Upper lobe of left lung (tissue), 6 donors: ENCODE measurements at regions not wholly inside any gene's neighbourhood (a gene's known extent, or its start where the extent isn't known, plus 50 kb on each side); places are given as distances from the start of the nearest gene placed in this dataset.
A peak's percentile ranks its signal among the peaks of the same experiment; 100 is the strongest.

Source experiments
- ATAC-seq, 2 donors: fragments of 200-7000 bp; cut with Tn5 transposase; one replicate each; pipeline ENCODE4 v1.9.1; 2022; ENCODE audit warnings: mild to moderate bottlenecking in 2 of 2, moderate library complexity in 2 of 2; ENCODE audit not compliant: low FRiP score in 2 of 2
- DNase-seq, 2 donors: peaks; one replicate each; pipeline ENCODE4 v3.0.0-alpha.2; 2019 to 2020
- H3K27ac ChIP-seq, 4 donors: fragments of 200-600 bp; sonication (generic); one replicate each; pipeline ENCODE4 v1.5.1; 2016 to 2019
- H3K27me3 ChIP-seq, 4 donors: fragments of 200-600 bp; sonication (generic); one replicate each; pipeline ENCODE4 v1.5.1; 2017 to 2019
- H3K36me3 ChIP-seq, 4 donors: fragments of 200-600 bp; sonication (generic); one replicate each; pipeline ENCODE4 v1.5.1; 2016 to 2019
- H3K4me1 ChIP-seq, 4 donors: fragments of 200-600 bp; sonication (generic); one replicate each; pipeline ENCODE4 v1.5.1; 2018 to 2019
- H3K4me3 ChIP-seq, 4 donors: fragments of 200-600 bp; sonication (generic); one replicate each; pipeline ENCODE4 v1.5.1; 2017 to 2019; ENCODE audit warnings: mild to moderate bottlenecking in 2 of 4, moderate library complexity in 1 of 4
- H3K9me3 ChIP-seq, 4 donors: fragments of 200-600 bp; sonication (generic); one replicate each; pipeline ENCODE4 v1.5.1; 2018 to 2019
- EP300 ChIP-seq, 4 donors: sonication (generic); formaldehyde crosslinking; IDR thresholded peaks; one replicate each; pipeline ENCODE4 v1.5.1; 2017; ENCODE audit warnings: antibody characterized with exemption in 4 of 4, control low read depth in 2 of 4
- POLR2A ChIP-seq, 4 donors: fragments of 450-650 bp; IDR thresholded peaks; one replicate each; pipeline ENCODE4 v1.5.1; 2016 to 2017; ENCODE audit warnings: antibody characterized with exemption in 4 of 4, mild to moderate bottlenecking in 2 of 4
- POLR2AphosphoS5 ChIP-seq, 2 donors: sonication (generic); formaldehyde crosslinking; IDR thresholded peaks; one replicate each; pipeline ENCODE4 v1.5.1; 2017; ENCODE audit warnings: antibody characterized with exemption in 2 of 2
- WGBS, 2 donors: methylation state at CpG; one replicate each; pipeline ENCODE4 v1.1.5; 2017 to 2018; 5-methylcytosine and 5-hydroxymethylcytosine counted together
- TF ChIP-seq, protein P1 (sequence below), 6 experiments: fragments of 450-650 bp in 4 of 6; fragments of 200-600 bp in 2 of 6; sonication (generic) in 2 of 6; IDR thresholded peaks; one replicate each; pipeline ENCODE4 v1.5.1; 2016 to 2019; ENCODE audit warnings: antibody characterized with exemption in 6 of 6
- donor health status: DM: no; HTN: no; CAD: no; lungs with moderate emphysema.
- donor health status: DM: no; HTN: yes; CAD: no; lungs with severe emphysema.

DNA sequence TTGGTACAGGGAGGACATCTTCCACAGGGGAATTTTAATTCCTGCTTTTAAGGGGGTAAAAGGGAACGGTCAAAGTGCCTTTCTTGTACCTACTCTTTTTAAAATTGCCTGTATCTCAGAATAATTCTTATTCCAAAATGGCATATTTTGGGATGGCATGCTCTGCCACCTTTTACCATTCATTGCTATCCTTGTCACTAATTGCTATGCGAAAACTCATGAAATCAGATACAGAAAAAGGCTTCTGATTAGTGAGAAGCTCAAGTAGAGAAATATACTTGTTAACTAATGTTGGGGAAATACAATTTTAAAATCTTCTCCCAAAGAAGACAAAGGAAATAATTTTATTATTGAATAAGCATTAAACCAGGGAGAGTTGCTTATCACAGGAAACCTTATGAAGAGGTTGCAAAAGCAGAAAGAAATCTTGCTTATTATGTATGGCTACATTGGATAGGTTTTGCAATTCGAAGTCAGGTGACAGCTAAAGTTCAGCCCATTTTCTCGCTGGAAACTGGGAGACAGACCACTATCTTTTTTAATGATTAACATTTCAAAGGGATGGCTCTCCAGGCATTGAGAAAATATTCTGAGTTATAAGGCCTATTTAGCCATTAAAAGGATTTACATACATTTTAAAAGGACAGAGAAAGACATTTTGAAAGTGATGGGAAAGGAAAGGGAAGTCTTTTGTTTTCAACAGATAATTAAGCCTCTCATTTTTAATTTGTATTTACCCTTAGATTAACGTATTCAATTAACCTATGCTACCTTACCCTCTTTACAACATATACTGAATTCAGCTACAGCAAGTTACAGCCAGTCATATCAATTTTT lies 110.3 kb upstream of the PRSS16 start:
- Histone ChIP-seq H3K4me3 (no peak overlapping the region), H3K27me3 (no peaks in the 10 kb centered on the region), H3K9me3 (no peaks in the 10 kb centered on the region), H3K27ac (no peak overlapping the region), H3K36me3 (no peaks in the 10 kb centered on the region), H3K4me1 (peaks cover 9 to 22% (median 12%) of the 10 kb centered on the region in 4 donors)
- 85 to 90% methylated on average over 5 of the region's 5 CpGs for WGBS, 2 donors
- TF ChIP-seq POLR2AphosphoS5 (IDR thresholded peaks at IDR 0.05) (no peak), EP300 (IDR thresholded peaks at IDR 0.05) (no peak), POLR2A (IDR thresholded peaks at IDR 0.05) (no peak)
- TF ChIP-seq, protein P1, sequence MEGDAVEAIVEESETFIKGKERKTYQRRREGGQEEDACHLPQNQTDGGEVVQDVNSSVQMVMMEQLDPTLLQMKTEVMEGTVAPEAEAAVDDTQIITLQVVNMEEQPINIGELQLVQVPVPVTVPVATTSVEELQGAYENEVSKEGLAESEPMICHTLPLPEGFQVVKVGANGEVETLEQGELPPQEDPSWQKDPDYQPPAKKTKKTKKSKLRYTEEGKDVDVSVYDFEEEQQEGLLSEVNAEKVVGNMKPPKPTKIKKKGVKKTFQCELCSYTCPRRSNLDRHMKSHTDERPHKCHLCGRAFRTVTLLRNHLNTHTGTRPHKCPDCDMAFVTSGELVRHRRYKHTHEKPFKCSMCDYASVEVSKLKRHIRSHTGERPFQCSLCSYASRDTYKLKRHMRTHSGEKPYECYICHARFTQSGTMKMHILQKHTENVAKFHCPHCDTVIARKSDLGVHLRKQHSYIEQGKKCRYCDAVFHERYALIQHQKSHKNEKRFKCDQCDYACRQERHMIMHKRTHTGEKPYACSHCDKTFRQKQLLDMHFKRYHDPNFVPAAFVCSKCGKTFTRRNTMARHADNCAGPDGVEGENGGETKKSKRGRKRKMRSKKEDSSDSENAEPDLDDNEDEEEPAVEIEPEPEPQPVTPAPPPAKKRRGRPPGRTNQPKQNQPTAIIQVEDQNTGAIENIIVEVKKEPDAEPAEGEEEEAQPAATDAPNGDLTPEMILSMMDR (IDR thresholded peaks at IDR 0.05): no peak
- ATAC-seq: no peak
- DNase-seq: no peak

- TF ChIP-seq, protein P1 (IDR thresholded peaks at IDR 0.05): no peak
- TF ChIP-seq POLR2A (IDR thresholded peaks at IDR 0.05): no peak
- no peak for TF ChIP-seq POLR2AphosphoS5 (IDR thresholded peaks at IDR 0.05)
- TF ChIP-seq EP300 (IDR thresholded peaks at IDR 0.05): no peak
- ATAC-seq: no peak
- no peak for DNase-seq
- H3K36me3 ChIP-seq: no peaks in the 10 kb centered on the region
- peaks cover 6 to 13% (median 10%) of the 10 kb centered on the region in 4 donors for H3K4me1 ChIP-seq
- 63 to 69% methylated on average over 3 of the region's 3 CpGs for WGBS, 2 donors
- H3K27me3 ChIP-seq: no peaks in the 10 kb centered on the region
- no peaks in the 10 kb centered on the region for H3K9me3 ChIP-seq
- no peak overlapping the region for H3K4me3 ChIP-seq
- peak overlapping the region; percentile 84 to 92 (median 90) for H3K27ac ChIP-seq
Measured at GRCh38 chr6:27138406-27138805, 109.1 kb upstream of the PRSS16 start.

DNA sequence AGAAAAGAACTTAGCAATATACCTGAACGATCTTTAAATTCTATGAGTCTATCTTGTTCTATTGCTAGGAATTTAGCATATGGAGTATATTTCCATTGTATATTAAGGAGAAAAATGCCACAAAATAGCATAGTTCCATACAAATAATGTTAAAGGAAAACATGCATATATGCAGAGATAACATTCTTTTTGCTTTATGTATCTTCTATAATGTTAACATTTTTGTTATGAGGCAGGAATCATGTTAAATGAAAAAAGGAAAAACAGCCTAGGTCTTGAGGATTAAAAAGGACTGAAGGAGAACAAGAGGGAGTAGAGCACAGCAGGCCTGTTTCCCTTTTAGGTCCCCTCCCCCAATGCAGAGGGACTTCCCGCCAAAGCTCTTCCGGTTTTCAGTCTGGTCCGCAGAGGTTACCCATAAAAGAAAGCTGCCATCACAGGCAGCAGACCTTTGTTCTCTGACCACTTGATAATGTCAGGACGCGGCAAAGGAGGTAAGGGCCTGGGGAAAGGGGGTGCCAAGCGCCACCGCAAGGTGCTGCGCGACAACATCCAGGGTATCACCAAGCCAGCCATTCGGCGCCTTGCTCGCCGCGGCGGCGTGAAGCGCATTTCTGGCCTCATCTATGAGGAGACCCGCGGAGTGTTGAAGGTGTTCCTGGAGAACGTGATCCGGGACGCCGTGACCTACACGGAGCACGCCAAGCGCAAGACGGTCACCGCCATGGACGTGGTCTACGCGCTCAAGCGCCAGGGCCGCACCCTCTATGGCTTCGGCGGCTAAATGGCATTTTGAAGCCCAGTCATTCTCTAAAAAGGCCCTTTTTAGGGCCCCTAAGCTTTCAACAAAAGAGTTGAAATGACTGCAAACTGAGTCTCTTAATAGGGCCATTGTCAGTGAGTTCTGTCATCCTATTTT lies 108.4 kb upstream of the PRSS16 start:
- ATAC-seq (peak; percentile 69 to 93), DNase-seq (peak; percentile 51 to 89)
- Histone ChIP-seq H3K9me3 (no peaks in the 10 kb centered on the region), H3K36me3 (no peaks in the 10 kb centered on the region), H3K27ac (peak overlapping the region; percentile 84 to 92 (median 90)), H3K4me1 (peaks cover 8 to 15% (median 9%) of the 10 kb centered on the region in 4 donors), H3K4me3 (peak overlapping the region; percentile 0 to 56 (median 50)), H3K27me3 (no peaks in the 10 kb centered on the region)
- WGBS, 2 donors: 15 to 17% methylated on average over 7 to 36 of the region's 36 CpGs
- TF ChIP-seq EP300 (IDR thresholded peaks at IDR 0.05): no peak
- peak; percentile 77 to 92 for TF ChIP-seq POLR2AphosphoS5 (IDR thresholded peaks at IDR 0.05)
- TF ChIP-seq, protein P1 (IDR thresholded peaks at IDR 0.05): peak in 1 of 6 experiments; percentile 10
- peak in 3 of 4 donors; percentile 42 to 79 (median 52) for TF ChIP-seq POLR2A (IDR thresholded peaks at IDR 0.05)

DNA sequence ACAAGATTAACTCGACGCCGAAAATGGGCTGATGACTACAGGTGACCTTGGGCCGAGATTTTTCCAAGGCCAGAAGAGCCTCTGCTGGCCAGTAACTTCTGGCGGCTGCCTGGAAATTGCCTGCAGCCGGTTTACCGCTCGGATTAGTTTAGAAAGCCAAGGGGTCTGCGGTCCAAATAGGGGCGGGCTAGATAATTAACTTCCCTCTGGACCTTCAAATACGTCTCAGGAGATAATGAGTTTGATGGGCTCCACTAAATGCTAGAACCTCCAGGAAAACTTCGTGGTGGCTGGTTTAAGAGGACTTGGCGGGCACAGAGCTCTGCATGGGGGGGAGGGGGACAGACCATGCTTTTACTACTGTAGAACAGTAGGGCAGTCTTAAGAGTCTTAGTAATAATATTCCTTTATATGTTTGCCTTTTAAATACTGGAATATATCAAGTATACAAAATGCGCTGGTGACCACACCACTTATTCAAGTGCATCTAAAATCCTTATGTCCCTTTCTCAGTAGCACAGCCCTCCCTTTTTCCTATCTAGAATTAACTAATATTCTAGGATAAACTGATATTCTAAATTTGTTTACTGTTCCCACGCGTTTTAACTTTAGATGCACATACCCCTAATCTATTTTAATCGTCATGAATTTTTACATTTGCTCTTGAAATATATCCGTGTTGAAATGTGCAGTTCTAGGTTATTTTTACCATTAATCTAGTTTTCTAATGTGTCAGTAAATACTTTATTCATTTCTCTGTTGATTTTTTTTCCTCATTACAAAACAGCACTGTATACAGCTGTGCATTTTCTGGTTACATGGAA lies 107.5 kb upstream of the PRSS16 start:
- Histone ChIP-seq H3K27me3 (no peaks in the 10 kb centered on the region), H3K27ac (peak overlapping the region; percentile 84 to 92 (median 90)), H3K4me1 (peaks cover 13 to 24% (median 16%) of the 10 kb centered on the region in 4 donors), H3K9me3 (no peaks in the 10 kb centered on the region), H3K4me3 (peak overlapping the region; percentile 0 to 56 (median 50)), H3K36me3 (no peaks in the 10 kb centered on the region)
- DNase-seq (no peak), ATAC-seq (peak in 1 of 2 donors; percentile 67)
- WGBS, 2 donors: 17 to 21% methylated on average over 17 to 18 of the region's 18 CpGs
- TF ChIP-seq POLR2AphosphoS5 (IDR thresholded peaks at IDR 0.05) (no peak), POLR2A (IDR thresholded peaks at IDR 0.05) (no peak), EP300 (IDR thresholded peaks at IDR 0.05) (no peak)
- TF ChIP-seq, protein P1 (IDR thresholded peaks at IDR 0.05): no peak
